GM23338 (cell line): ENCODE measurements at regions not wholly inside any gene's neighbourhood (a gene's known extent, or its start where the extent isn't known, plus 50 kb on each side); places are given as distances from the start of the nearest gene placed in this dataset.

Source experiments
- ATAC-seq: fragments of 200-7000 bp; cut with Tn5 transposase; 3 replicates; pipeline ENCODE4 v1.9.1; 2020
- DNase-seq: peaks from one replicate; pipeline ENCODE4 v3.0.0-alpha.2; 2015; ENCODE audit warnings: low spot score
- H2AFZ ChIP-seq: fragments of 200-600 bp; sonication (generic); 2 replicates; pipeline ENCODE4 v1.8.0; 2016; ENCODE audit warnings: antibody characterized with exemption, mild to moderate bottlenecking, moderate library complexity
- H3F3A ChIP-seq: fragments of 200-600 bp; sonication (generic); replicated peaks from 2 replicates; pipeline ENCODE4 v1.8.0; 2017; ENCODE audit warnings: antibody characterized with exemption, mixed run types, low read depth
- H3K27ac ChIP-seq: fragments of 200-600 bp; sonication (generic); 2 replicates; pipeline ENCODE4 v1.6.1; 2016; ENCODE audit warnings: low read depth
- H3K27me3 ChIP-seq: fragments of 200-600 bp; sonication (generic); 2 replicates; pipeline ENCODE4 v1.8.0; 2016; ENCODE audit warnings: mild to moderate bottlenecking, mixed run types, moderate library complexity; ENCODE audit not compliant: insufficient read depth
- H3K36me3 ChIP-seq: fragments of 200-600 bp; sonication (generic); 2 replicates; pipeline ENCODE4 v1.8.0; 2016; ENCODE audit warnings: mild to moderate bottlenecking; ENCODE audit not compliant: insufficient read depth
- H3K4me1 ChIP-seq: fragments of 200-600 bp; sonication (generic); 2 replicates; pipeline ENCODE4 v1.8.0; 2016; ENCODE audit warnings: mild to moderate bottlenecking, moderate library complexity; ENCODE audit not compliant: insufficient read depth
- H3K4me2 ChIP-seq: fragments of 200-600 bp; sonication (generic); 2 replicates; pipeline ENCODE4 v1.7.1; 2017; ENCODE audit warnings: mixed run types
- H3K4me3 ChIP-seq: fragments of 200-600 bp; sonication (generic); 2 replicates; pipeline ENCODE4 v1.6.1; 2016; ENCODE audit warnings: mixed run types
- H3K79me2 ChIP-seq: fragments of 200-600 bp; sonication (generic); replicated peaks from 2 replicates; pipeline ENCODE4 v1.8.0; 2017; ENCODE audit warnings: mild to moderate bottlenecking; ENCODE audit not compliant: insufficient read depth
- H3K9me2 ChIP-seq: fragments of 200-600 bp; sonication (generic); 2 replicates; pipeline ENCODE4 v1.8.0; 2017; ENCODE audit not compliant: insufficient read depth
- H4K20me1 ChIP-seq: fragments of 200-600 bp; sonication (generic); replicated peaks from 2 replicates; pipeline ENCODE4 v1.8.0; 2017; ENCODE audit warnings: mild to moderate bottlenecking; ENCODE audit not compliant: insufficient read depth
- H3K27ac Mint-ChIP-seq: 2 replicates; pipeline ENCODE4 v1.8.0; 2020; ENCODE audit warnings: inconsistent platforms, mild to moderate bottlenecking, moderate library complexity, mixed read lengths
- H3K27me3 Mint-ChIP-seq: 3 replicates; pipeline ENCODE4 v1.8.0; 2022; ENCODE audit warnings: low read depth, mild to moderate bottlenecking, moderate library complexity, mixed read lengths, inconsistent platforms; ENCODE audit not compliant: insufficient read depth, poor library complexity
- H3K36me3 Mint-ChIP-seq: 3 replicates; pipeline ENCODE4 v1.8.0; 2021; ENCODE audit warnings: low read depth, mild to moderate bottlenecking, inconsistent platforms, moderate library complexity, mixed read lengths
- H3K4me1 Mint-ChIP-seq: 3 replicates; pipeline ENCODE4 v1.8.0; 2020; ENCODE audit warnings: mild to moderate bottlenecking, inconsistent platforms, mixed read lengths
- H3K4me3 Mint-ChIP-seq: 3 replicates; pipeline ENCODE4 v1.8.0; 2021; ENCODE audit warnings: moderate library complexity, mild to moderate bottlenecking, inconsistent platforms, mixed read lengths
- H3K9me3 Mint-ChIP-seq: 3 replicates; pipeline ENCODE4 v1.8.0; 2020; ENCODE audit warnings: moderate library complexity, mild to moderate bottlenecking, inconsistent platforms, mixed read lengths
- ETS1 ChIP-seq: IDR thresholded peaks from 2 replicates; pipeline ENCODE4 v1.6.1; 2016; ENCODE audit warnings: antibody characterized with exemption
- EZH2 ChIP-seq: fragments of 200-600 bp; sonication (generic); IDR thresholded peaks from one replicate; pipeline ENCODE4 v1.8.0; 2017; ENCODE audit warnings: antibody characterized with exemption, mild to moderate bottlenecking, low read depth; ENCODE audit not compliant: unreplicated experiment
- EZH2phosphoT487 ChIP-seq: fragments of 200-600 bp; sonication (generic); IDR thresholded peaks from one replicate; pipeline ENCODE4 v1.8.1; 2018; ENCODE audit warnings: antibody characterized with exemption; ENCODE audit not compliant: unreplicated experiment
- NANOG ChIP-seq: IDR thresholded peaks from 2 replicates; pipeline ENCODE4 v1.6.1; 2016; ENCODE audit warnings: antibody characterized with exemption, borderline replicate concordance
- POLR2AphosphoS5 ChIP-seq: IDR thresholded peaks from 2 replicates; pipeline ENCODE4 v1.6.1; 2016; ENCODE audit warnings: antibody characterized with exemption, low read depth
- STAT1 ChIP-seq: IDR thresholded peaks from one replicate; pipeline ENCODE4 v1.6.1; 2016; ENCODE audit warnings: antibody characterized with exemption; ENCODE audit not compliant: unreplicated experiment
- ZNF114 ChIP-seq: fragments of 250-450 bp; sonication (Bioruptor Pico); IDR thresholded peaks from 2 replicates; pipeline ENCODE4 v1.5.0; 2020; ENCODE audit warnings: mild to moderate bottlenecking, moderate library complexity
- ZNF331 ChIP-seq: fragments of 250-450 bp; sonication (Bioruptor Pico); IDR thresholded peaks from 2 replicates; pipeline ENCODE4 v1.5.0; 2020; ENCODE audit warnings: low read depth, mild to moderate bottlenecking, moderate library complexity
- ZNF462 ChIP-seq: fragments of 250-450 bp; sonication (Bioruptor Pico); IDR thresholded peaks from 2 replicates; pipeline ENCODE4 v1.5.0; 2020; ENCODE audit warnings: mild to moderate bottlenecking, moderate library complexity
- TF ChIP-seq, protein P1 (sequence below), 2 experiments: fragments of 200-600 bp in 1 of 2; sonication (generic) in 1 of 2; conservative IDR thresholded peaks; 2 replicates each; pipeline versions ENCODE4 v1.5.1 to v1.6.1; 2016 to 2017; ENCODE audit warnings: antibody characterized with exemption in 2 of 2, low read depth in 2 of 2, mild to moderate bottlenecking in 2 of 2, moderate library complexity in 1 of 2

- peaks cover under 1% of the 10 kb centered on the region; the same call in 1 of the 2 replicates for H3K4me1 ChIP-seq
- no peaks in the 10 kb centered on the region for H3F3A ChIP-seq
- Mint-ChIP-seq H3K36me3 (no peaks in the 10 kb centered on the region), H3K27ac (no peak overlapping the region), H3K9me3 (no peaks in the 10 kb centered on the region), H3K4me3 (no peak overlapping the region), H3K4me1 (peaks cover 10% of the 10 kb centered on the region), H3K27me3 (peaks cover 5% of the 10 kb centered on the region)
- no peaks in the 10 kb centered on the region for H3K79me2 ChIP-seq
- H3K36me3 ChIP-seq = no peaks in the 10 kb centered on the region
- H3K27ac ChIP-seq = no peak overlapping the region
- no peaks in the 10 kb centered on the region for H3K9me2 ChIP-seq
- DNase-seq (peak; percentile 47), ATAC-seq (peak; percentile 93)
- H2AFZ ChIP-seq = no peak overlapping the region
- H3K4me3 ChIP-seq = no peak overlapping the region
- H4K20me1 ChIP-seq = no peaks in the 10 kb centered on the region
- TF ChIP-seq, protein P1, sequence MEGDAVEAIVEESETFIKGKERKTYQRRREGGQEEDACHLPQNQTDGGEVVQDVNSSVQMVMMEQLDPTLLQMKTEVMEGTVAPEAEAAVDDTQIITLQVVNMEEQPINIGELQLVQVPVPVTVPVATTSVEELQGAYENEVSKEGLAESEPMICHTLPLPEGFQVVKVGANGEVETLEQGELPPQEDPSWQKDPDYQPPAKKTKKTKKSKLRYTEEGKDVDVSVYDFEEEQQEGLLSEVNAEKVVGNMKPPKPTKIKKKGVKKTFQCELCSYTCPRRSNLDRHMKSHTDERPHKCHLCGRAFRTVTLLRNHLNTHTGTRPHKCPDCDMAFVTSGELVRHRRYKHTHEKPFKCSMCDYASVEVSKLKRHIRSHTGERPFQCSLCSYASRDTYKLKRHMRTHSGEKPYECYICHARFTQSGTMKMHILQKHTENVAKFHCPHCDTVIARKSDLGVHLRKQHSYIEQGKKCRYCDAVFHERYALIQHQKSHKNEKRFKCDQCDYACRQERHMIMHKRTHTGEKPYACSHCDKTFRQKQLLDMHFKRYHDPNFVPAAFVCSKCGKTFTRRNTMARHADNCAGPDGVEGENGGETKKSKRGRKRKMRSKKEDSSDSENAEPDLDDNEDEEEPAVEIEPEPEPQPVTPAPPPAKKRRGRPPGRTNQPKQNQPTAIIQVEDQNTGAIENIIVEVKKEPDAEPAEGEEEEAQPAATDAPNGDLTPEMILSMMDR (conservative IDR thresholded peaks at IDR 0.05; ENCODE audit: low read depth in 2 of 2) = peak; percentile 40 to 80
- TF ChIP-seq ZNF331 (CRISPR knock-in tag) = no peak
- no peaks in the 10 kb centered on the region for H3K27me3 ChIP-seq
- H3K4me2 ChIP-seq = no peak overlapping the region
These were observed 59.4 kb upstream of the SERBP1 start for GRCh38 chr1:67489643-67490042.

GRCh38 chr1:67491280-67491679, 61.1 kb upstream of the SERBP1 start:
- H3K27ac ChIP-seq = no peak overlapping the region
- no peaks in the 10 kb centered on the region for H3F3A ChIP-seq
- DNase-seq (no peak), ATAC-seq (no peak)
- H3K4me3 ChIP-seq = no peak overlapping the region
- Mint-ChIP-seq H3K4me1 (no peaks in the 10 kb centered on the region), H3K9me3 (no peaks in the 10 kb centered on the region), H3K4me3 (no peak overlapping the region), H3K27me3 (peaks cover 2% of the 10 kb centered on the region), H3K36me3 (no peaks in the 10 kb centered on the region), H3K27ac (no peak overlapping the region)
- H4K20me1 ChIP-seq = no peaks in the 10 kb centered on the region
- no peaks in the 10 kb centered on the region for H3K9me2 ChIP-seq
- no peaks in the 10 kb centered on the region for H3K4me1 ChIP-seq
- H3K79me2 ChIP-seq = no peaks in the 10 kb centered on the region
- H3K36me3 ChIP-seq = no peaks in the 10 kb centered on the region
- no peak overlapping the region for H2AFZ ChIP-seq
- H3K4me2 ChIP-seq = no peak overlapping the region
- H3K27me3 ChIP-seq = no peaks in the 10 kb centered on the region
- TF ChIP-seq ZNF462 (CRISPR knock-in tag) (no peak), EZH2 (no peak), STAT1 (no peak), POLR2AphosphoS5 (no peak), ETS1 (no peak), ZNF114 (CRISPR knock-in tag) (no peak), NANOG (no peak), EZH2phosphoT487 (no peak), ZNF331 (CRISPR knock-in tag) (no peak)
- TF ChIP-seq, protein P1 (conservative IDR thresholded peaks at IDR 0.05; ENCODE audit: low read depth in 2 of 2) = no peak
